Fibroblast of peridontal ligament (primary cell): ENCODE measurements at regions not wholly inside any gene's neighbourhood (a gene's known extent, or its start where the extent isn't known, plus 50 kb on each side); places are given as distances from the start of the nearest gene placed in this dataset.
A peak's percentile ranks its signal among the peaks of the same experiment; 100 is the strongest.

Experiments used
- DNase-seq: peaks from one replicate; pipeline ENCODE4 v3.0.0-alpha.2; 2010; ENCODE audit errors: extremely low read depth

DNA sequence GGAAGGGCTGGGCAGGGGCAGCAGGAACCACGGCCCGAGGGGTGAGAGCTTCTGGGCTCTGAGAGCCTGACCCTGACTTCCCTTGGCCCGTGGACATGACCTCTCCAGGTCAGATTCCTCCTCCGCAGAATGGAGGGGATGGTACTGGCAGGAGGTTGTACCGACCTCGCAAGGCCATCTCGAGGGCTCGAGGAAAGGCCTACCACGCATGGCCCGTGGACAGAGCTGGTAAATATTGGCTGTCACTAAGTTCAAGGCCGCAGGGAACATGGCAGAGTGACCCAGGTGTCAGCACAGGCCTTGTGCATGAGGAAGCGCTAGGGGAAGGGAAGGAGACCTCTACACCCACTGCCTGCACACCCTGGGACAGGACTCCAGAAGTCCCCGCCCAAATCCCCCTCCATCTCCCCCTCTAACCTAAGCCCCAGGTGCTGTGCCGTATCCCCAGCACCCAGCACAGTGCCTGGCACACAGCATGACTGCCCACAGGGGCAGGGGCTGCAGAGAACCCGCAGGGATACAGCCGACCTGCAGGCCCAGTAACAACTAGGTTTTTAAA lies 54.9 kb upstream of the PPP2R5C start:
- DNase-seq: no peak

DNA sequence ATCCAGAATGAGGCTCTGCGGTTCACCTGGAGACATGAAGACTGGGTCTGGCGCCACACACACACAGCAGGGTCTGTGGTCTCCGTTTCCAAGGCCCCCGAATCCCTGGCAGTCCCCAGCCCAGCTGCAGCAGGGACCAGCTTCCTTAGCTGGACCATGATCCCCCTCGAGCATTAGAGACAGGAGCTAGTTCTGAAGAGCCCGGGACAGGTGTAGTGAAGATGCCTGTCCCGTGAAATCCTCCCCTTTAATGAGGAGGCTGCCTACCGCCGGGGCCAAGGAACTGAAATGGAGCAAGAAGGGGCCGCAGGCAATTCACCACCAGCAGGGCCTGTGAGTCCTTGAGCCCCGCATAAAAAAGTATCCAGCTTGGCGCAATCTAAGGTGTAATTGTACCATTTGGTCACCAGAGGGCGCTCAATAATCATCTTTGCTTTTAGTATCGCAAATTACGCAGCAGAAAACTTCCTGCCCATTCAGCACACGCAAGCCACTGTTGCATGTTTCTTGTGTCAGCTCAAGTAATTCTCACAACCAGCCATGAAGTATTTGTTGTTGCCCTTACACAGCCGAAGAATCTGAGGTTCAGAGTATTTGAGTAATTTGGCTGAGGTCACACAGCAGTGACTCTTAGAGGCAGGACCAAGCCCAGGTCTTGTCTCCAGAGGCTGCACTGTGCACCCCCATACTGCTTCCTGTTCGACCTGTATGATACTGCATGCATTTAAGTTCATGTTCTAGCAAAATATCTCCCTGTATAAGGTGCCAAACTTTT lies 54.3 kb upstream of the PPP2R5C start:
- DNase-seq: peak; percentile 92

DNA sequence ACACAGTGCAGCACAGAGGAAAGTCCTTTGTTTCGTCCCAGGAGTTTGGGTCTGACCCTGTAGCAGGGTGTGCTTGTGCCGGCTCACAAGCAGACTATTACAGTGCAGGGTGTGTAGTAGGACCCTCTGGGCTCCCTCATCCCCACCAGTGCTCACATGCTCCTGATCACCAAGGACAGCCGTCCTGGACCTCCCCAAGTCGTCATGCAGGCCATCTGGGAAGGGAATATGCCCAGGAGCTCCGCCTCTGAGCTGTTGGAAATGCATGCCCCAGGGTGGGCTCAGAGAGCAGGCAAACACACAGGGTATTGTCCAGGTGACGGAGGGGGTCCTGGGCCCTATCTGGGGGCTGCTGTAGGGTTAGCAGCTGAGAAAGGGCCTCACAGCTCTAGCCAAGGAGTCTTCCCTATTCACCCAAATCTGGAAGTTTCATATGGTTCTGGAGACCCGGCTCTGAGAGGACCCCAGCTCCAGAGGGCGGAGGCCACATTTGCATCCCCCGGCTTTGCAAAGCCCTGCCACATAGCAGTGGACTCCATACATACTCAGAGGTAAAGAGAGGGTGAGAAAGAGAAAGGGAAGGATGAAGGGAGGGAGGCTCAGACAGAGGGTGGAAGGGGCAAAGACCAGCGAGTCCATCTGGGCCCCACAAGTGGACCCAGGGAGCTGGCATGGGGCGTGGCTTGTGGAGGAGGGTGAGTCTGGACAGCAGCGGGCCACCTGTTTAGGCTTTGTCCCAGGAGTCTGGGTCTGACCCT lies 53.5 kb upstream of the PPP2R5C start:
- DNase-seq: no peak

DNA sequence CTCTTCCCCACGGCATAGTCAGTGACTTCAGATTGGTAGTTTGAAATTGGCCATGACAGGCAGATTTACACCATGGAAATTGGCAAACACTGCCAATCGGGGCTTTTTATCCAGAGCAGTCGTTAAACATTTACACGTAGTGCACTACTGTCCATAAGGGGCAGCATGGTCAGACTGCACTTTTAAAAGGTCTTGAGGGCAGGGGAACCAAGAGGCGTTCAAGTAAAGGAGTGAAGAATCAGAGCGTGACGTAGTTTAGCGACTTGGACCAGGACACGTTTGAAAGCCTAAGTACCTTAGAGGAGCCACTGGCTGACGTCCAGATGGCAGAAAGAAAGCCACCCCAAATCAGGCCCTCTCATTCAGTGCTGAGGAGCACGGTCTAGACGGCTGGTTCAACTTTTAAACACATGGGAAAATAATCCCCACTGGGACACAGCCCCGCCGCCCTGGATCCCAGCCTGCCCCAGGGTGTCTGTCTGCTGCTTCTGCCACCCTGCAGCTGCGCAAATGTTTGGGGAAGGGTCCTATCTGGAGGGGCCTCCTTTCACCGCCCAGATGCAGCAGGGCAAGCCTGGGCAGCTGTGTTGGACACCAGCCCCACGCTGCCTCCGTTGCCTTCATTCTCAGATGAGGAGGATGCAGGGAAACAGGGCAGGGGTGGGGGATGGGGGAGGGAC lies 52.5 kb upstream of the PPP2R5C start:
- no peak for DNase-seq

DNA sequence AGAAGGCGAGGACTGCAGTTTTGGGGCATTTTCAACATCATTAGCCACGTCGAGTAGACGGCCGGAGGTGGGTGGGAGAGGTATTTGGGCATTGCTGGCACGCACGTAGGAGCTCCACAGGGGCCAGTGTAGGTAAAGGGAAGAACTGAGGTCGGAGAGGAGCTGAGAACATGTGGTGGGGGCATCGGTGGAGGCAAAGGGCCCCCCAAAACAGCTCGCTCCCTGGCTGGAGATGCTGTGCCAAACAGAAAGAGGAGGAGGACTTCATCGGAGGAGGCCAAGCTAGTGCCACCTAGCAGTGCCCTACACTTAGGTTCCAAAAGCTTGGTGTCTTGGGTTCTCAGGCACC lies 52.0 kb upstream of the PPP2R5C start:
- DNase-seq: no peak

DNA sequence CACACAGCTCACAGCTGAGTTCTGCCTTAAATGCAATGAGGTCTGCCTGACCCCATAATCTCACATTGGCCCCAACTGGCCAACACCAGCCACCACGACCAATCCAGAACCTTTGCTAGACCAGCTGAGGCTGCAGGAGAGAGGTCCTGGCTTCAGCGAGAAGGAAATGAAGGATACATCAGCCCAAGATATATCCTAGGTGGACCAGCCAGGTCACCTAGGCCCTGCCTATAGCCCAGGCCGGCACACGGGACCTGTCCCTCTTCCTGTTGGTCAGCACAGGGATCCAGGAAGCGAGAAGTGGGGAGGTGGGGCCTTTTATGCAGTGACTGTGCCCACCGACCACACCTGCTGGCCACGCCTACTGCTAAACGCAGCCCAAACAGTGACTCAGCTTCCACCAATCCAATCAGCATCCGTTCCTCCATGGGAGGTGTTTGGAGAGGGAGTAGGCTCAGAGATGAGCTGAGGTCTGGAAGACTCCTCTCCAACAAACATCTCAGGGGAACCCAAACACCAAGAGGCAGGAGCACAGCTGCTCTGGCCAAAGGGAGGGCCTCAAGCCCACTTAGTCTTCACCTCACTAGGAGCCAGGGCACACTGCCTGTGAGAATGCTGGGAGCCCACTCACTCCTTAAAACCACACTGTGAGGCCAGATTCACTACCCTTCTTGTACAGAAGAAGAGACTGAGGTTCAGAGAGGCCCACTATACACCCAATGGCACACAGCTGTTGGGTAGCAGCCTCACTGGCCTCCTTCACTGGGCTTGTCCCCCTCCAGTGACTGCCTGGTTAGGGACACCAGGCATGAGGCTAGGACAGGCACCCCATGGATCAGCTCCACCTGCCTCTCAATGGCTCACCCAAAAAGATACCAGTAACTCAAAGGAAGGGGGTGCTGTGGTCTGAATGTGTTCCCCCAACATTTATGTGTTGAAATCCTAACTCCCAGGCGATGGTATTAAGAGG lies 51.3 kb upstream of the PPP2R5C start:
- no peak for DNase-seq

DNA sequence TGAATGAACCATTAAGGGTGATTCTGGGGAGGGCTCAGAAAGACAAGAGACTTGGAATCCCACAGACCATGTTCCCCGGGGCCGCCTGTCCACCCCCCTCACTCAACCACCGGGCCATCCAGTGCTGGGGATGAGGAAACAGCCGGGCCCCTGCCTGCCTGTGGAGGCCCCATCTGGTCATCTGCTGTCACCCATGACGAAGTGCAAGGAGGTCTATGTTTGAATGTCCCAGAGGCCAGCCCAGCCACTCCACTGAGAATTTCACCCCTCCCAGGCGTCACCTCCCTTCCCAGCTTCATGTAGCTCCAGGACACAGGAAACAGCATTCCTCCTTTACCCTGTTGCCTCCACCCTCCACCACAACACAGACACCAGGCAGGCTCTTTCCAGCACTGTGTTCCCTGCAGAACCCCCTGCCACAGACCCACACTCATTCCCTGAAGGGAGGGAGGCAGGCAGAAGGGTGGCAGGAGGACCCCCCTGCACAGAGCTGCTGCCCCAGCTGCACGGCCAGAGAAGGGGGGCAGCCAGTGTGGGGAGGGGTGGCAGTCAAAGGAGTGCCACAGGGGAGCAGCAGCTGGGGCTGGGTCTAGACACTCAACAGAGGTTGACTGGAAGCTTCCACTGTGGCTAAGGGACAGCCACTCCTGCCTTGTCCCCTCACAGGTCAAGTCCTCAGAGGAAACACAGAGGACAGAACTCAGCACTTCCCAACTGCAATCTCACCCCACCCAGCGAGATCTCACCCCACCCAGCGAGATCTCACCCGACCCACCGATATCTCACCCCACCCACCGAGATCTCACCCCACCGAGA lies 50.3 kb upstream of the PPP2R5C start:
- DNase-seq: no peak
